Kidney (tissue), 10 donors: ENCODE measurements at regions not wholly inside any gene's neighbourhood (a gene's known extent, or its start where the extent isn't known, plus 50 kb on each side); places are given as distances from the start of the nearest gene placed in this dataset.
"Not testable (repeated sequence)": the region's sequence is repeated elsewhere in the genome, so short reads cannot be mapped to it uniquely, and the experiment has no call there.

Source experiments
- DNase-seq, 5 donors: peaks; one replicate each; pipeline ENCODE4 v3.0.0-alpha.2; 2013 to 2020
- FAIRE-seq: peaks from 2 replicates; lab custom pipeline; 2012; peaks lifted over from hg19 to GRCh38; lab: Jason Lieb, UNC
- H3K27ac ChIP-seq, 2 donors: one replicate each; pipeline ENCODE4 v1.7.0; 2013; ENCODE audit warnings: low read depth in 2 of 2, low read length in 2 of 2, inconsistent platforms in 1 of 2
- H3K27me3 ChIP-seq: one replicate; pipeline ENCODE4 v1.7.1; 2013; ENCODE audit warnings: low read length, inconsistent platforms; ENCODE audit not compliant: control insufficient read depth, insufficient read depth
- H3K36me3 ChIP-seq, 3 donors: one replicate each; pipeline versions ENCODE4 v1.7.0 to v1.7.1; 2013; ENCODE audit warnings: low read length in 3 of 3, control low read depth in 1 of 3, inconsistent platforms in 1 of 3; ENCODE audit not compliant: insufficient read depth in 3 of 3, control insufficient read depth in 2 of 3
- H3K4me1 ChIP-seq, 3 donors: one replicate each; pipeline versions ENCODE4 v1.7.0 to v1.7.1; 2013; ENCODE audit warnings: low read length in 3 of 3, inconsistent platforms in 1 of 3, low read depth in 1 of 3; ENCODE audit not compliant: control insufficient read depth in 2 of 3, insufficient read depth in 2 of 3
- H3K4me3 ChIP-seq, 3 donors: one replicate each; pipeline versions ENCODE4 v1.7.0 to v1.8.1; 2013; ENCODE audit warnings: low read length in 3 of 3, control low read depth in 1 of 3, inconsistent platforms in 1 of 3
- H3K9ac ChIP-seq, 3 donors: one replicate each; pipeline versions ENCODE4 v1.7.0 to v1.7.1; 2013; ENCODE audit warnings: low read length in 3 of 3, control low read depth in 1 of 3, inconsistent platforms in 1 of 3
- H3K9me3 ChIP-seq, 3 donors: one replicate each; pipeline versions ENCODE4 v1.7.0 to v1.7.1; 2013; ENCODE audit warnings: low read length in 3 of 3, control low read depth in 1 of 3, inconsistent platforms in 1 of 3; ENCODE audit not compliant: control insufficient read depth in 2 of 3, insufficient read depth in 1 of 3
- intact Hi-C: fragments of 100-400 bp; cut with DNase I; formaldehyde crosslinking; loops from one replicate; pipeline ENCODE4 v1.11.1; 2022
- donor health status: control.
- donor health status: control.
- donor health status: DM: yes; HTN: yes; CAD: no.
- donor health status: Normal renal cell carcinoma (clear cell type).

DNA sequence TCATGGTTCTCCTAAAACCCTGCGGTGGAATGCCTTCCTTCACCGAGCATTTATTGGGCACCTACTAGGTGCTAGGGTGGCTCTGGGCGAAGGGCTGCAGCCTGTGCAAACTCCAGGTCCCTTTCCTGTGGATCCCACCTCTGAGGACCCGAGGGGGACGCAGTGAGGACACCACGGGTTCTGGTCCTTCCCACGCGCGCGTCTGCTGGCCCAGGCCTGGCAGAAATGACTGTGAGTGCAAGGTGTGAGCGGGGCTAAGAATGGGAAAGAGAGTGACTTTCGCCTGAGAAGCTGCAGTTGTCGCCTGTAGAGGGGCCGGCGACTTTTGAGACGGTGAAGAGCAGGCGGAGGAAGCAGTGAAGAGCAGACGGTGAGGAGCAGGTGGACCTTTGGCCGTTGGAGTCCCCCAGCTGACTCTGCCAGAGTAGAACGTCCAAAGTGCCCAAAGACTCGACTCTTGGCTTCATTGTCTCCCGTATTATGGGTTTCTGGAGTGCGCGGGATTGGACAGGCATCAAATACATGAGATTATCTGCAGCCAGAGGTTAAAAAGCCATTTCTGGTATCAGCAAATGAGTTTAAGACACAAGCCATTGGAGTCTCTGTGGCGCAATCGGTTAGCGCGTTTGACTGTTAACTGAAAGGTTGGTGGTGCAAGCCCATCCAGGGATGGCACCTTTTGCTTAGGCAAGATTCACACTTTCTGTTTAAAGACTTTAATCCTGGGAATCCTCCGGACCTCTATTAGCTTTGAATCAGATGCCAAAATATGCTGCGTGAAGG is 78.1 kb downstream of the PPIAL4G start:
- H3K27ac ChIP-seq, H3K9me3 ChIP-seq, FAIRE-seq, H3K27me3 ChIP-seq, H3K36me3 ChIP-seq, DNase-seq, intact Hi-C loops, H3K9ac ChIP-seq, H3K4me1 ChIP-seq, H3K4me3 ChIP-seq: not testable (repeated sequence)

DNA sequence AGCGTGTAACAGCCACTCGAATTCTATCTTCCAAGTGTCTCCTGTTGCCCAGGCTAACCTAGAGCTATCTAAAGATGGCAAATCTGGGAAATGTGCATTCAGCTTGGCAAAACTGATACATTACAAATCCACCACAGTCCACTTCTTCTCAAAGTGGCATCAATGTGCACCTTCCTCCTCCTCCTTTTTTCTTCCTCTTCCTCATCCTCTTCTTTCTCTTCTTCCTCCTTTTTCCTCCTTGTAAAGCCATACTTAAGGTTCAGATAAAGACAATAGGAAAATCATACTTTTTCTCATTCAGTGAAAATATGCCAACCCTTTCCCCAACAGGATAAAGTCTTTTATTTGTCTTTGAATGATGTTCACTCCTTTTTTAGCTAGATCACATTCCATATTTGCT is 79.2 kb downstream of the PPIAL4G start:
- intact Hi-C loops, FAIRE-seq, H3K9ac ChIP-seq, H3K36me3 ChIP-seq, H3K27me3 ChIP-seq, H3K9me3 ChIP-seq, H3K27ac ChIP-seq, H3K4me3 ChIP-seq, DNase-seq, H3K4me1 ChIP-seq: not testable (repeated sequence)

DNA sequence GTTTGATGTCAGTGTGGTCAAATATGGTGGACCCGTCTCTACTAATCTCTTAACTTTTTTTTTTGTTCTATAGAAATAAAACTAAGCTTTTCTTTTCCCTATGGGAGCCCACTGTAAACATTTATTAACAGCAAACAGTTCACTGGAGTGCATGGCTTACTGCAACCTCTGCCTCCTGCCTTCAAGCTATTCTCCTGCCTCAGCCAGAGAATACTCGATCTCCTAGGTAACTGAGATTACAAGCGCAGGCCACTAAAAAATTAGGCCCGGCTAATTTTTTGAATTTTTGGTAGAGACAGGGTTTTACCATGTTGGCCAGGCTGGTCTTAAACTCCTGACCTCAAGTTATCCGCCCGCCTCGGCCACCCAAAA is 80.0 kb downstream of the PPIAL4G start:
- H3K4me1 ChIP-seq, H3K9me3 ChIP-seq, FAIRE-seq, H3K36me3 ChIP-seq, H3K27ac ChIP-seq, intact Hi-C loops, H3K27me3 ChIP-seq: not testable (repeated sequence)
- peak in 2 of 5 donors; percentile 18 to 26 for DNase-seq
- H3K4me3 ChIP-seq = peak overlapping the region; percentile 66 to 75 (median 74)
- peak overlapping the region in 1 of 3 donors; percentile 50 for H3K9ac ChIP-seq

DNA sequence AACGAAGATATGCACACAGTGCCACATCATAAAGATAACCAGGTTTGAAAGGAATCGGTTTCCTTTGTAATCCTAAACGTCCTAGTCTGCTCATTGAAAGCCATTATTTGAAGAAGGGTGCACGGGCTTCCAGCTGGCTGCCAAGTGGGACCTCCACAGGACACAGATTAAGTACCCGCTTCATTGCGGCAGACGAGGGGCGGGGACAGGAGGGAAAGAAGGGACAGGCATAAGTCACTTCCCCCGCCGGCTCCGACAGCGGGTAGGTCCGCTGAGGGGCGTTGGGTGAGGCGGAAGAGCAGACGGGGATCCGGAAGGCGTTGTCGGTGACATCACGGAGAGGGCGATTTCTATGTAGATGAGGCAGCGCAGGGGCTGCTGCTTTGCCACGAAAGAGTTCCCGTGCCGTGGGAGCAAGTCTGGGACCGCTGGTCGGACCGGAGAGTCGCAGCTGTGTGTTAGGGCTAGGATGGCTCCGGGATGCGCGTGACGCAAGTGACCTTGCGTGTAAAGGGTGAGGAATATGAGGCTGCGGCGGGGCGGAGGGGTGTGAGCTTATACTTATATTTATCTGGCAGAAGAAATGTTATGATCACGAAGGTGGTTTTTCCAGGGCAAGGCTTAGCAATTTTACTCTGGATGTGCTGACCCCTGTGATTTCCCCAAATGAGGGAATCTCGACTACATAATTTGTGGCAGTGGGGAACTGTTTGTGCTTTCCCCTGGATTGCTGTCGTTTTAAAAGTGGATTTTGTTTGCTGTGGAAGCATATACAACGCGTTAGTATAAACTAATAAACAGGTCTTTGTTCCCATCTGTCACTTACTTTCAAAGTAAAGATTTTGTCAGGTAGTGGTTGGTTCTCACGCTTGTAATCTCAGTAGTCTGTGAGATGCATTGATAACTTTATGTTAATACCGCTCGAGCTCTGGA is 80.7 kb downstream of the PPIAL4G start:
- peak; percentile 76 to 95 (median 85) for DNase-seq
- H3K4me1 ChIP-seq, H3K27me3 ChIP-seq, FAIRE-seq, H3K9me3 ChIP-seq, H3K36me3 ChIP-seq, intact Hi-C loops: not testable (repeated sequence)
- peak overlapping the region; percentile 66 to 75 (median 74) for H3K4me3 ChIP-seq
- peak overlapping the region; percentile 50 to 75 (median 65) for H3K9ac ChIP-seq
- peak overlapping the region in 1 of 2 donors; percentile 54 for H3K27ac ChIP-seq

DNA sequence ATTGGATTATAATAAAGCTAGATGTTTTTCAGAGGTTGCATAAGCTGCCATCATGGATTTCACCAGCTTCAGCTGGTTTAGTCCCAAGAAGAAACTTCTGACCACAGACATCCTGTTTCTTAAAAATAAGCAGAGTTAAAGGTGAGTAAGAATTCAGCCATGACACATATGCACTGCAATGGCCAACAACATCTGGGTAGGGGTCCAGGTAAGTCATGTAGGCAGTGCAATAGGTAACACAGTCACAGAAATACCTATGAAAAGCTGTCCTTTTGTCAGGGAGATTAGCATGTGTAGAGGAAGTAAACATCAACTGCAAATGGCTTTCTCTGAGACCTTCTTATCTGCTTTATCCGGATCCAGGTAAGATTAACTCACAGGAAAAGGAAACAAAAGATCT is 85.6 kb downstream of the PPIAL4G start:
- H3K9ac ChIP-seq, FAIRE-seq, DNase-seq, H3K9me3 ChIP-seq, intact Hi-C loops, H3K27me3 ChIP-seq, H3K4me1 ChIP-seq, H3K27ac ChIP-seq, H3K4me3 ChIP-seq, H3K36me3 ChIP-seq: not testable (repeated sequence)

DNA sequence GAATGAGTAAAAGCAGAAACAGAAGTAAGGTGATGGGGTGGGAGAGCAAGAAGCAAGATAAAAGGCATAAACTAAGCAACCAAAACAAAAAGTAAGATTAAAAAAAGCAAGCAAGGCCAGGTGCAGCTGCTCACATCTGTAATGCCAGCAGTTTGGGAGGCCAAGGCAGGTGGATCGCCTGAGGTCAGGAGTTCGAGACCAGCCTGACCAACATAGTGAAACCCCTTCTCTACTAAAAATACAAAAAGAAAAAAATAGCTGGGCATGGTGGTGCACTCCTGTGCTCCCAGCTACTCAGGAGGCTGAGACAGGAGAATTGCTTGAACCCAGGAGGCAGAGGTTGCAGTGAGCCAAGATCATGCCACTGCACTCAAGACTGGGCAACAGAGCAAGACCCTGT is 90.6 kb downstream of the PPIAL4G start:
- H3K27me3 ChIP-seq, intact Hi-C loops, H3K36me3 ChIP-seq, H3K9me3 ChIP-seq, FAIRE-seq, H3K27ac ChIP-seq, DNase-seq, H3K9ac ChIP-seq, H3K4me3 ChIP-seq, H3K4me1 ChIP-seq: not testable (repeated sequence)

DNA sequence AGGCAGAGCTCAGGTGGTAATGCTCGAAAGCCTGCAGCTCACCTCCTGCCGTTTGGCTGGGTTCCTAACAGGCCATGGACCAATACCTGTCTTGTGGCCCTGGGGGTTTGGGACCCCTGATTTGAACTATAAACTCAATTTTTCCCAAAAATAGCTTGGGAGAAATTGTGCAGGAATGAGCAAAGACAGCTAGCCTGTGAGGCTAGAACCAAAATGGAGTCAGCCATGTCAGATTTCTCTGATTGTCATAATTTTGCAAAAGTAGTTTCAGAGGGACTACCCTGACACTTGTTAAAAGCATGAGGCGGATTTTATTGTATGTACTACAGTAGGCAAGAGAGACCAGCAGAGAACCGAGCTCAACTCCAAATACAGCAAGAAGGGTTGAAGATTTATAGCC is 91.8 kb downstream of the PPIAL4G start:
- H3K9me3 ChIP-seq, H3K4me1 ChIP-seq, H3K27me3 ChIP-seq, DNase-seq, H3K4me3 ChIP-seq, H3K36me3 ChIP-seq, intact Hi-C loops, FAIRE-seq, H3K27ac ChIP-seq, H3K9ac ChIP-seq: not testable (repeated sequence)
